ENCODE measurements at regions not wholly inside any gene's neighbourhood (a gene's known extent, or its start where the extent isn't known, plus 50 kb on each side); places are given as distances from the start of the nearest gene placed in this dataset.

DNA sequence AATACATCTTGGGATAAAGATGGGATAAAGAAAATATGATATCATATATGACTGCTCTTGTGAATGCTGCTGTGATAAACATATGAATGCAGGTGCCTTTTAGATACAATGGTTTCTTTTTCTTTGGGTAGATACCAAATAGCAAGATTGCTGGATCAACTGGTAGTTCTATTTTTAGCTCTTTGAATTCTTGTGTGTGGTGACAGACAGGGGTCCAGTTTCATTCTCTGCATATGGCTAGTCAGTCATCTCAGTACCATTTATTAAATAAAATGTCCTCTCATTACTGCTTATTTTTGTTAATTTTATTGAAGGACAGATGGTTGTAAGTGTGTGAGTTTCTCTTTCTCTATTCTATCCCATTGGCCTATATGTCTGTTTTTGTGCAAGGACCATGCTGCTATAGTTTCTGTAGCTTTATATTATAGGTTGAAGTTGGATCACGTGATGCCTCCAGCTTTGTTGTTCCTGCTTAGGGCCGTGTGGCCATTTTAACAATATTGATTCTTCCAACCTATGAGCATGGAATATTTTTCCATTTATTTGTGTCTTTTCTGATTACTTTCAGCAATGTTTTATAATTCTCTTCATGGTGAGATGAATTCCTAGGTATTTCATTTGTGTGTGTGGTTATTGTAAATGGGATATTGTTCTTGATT is 1089.8 kb upstream of the CADM2 start:
- DNase-seq (ENCODE audit: low read depth) = no peak
- TF ChIP-seq, protein P1, sequence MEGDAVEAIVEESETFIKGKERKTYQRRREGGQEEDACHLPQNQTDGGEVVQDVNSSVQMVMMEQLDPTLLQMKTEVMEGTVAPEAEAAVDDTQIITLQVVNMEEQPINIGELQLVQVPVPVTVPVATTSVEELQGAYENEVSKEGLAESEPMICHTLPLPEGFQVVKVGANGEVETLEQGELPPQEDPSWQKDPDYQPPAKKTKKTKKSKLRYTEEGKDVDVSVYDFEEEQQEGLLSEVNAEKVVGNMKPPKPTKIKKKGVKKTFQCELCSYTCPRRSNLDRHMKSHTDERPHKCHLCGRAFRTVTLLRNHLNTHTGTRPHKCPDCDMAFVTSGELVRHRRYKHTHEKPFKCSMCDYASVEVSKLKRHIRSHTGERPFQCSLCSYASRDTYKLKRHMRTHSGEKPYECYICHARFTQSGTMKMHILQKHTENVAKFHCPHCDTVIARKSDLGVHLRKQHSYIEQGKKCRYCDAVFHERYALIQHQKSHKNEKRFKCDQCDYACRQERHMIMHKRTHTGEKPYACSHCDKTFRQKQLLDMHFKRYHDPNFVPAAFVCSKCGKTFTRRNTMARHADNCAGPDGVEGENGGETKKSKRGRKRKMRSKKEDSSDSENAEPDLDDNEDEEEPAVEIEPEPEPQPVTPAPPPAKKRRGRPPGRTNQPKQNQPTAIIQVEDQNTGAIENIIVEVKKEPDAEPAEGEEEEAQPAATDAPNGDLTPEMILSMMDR (IDR thresholded peaks at IDR 0.05; ENCODE audit: low read length, missing control alignments) = no peak

GRCh38 chr3:83873550-83873949 is 1085.2 kb upstream of the CADM2 start:
- TF ChIP-seq, protein P1 (IDR thresholded peaks at IDR 0.05; ENCODE audit: low read length, missing control alignments) = no peak
- DNase-seq (ENCODE audit: low read depth) = no peak
- H3K4me3 ChIP-seq (replicated peaks; ENCODE audit: low read depth, low read length) = no peak overlapping the region

More for the DNA sequence above, 1089.8 kb upstream of the CADM2 start:
- H3K4me3 ChIP-seq (replicated peaks; ENCODE audit: low read depth, low read length) = no peak overlapping the region

- TF ChIP-seq, protein P1 (IDR thresholded peaks at IDR 0.05; ENCODE audit: low read length, missing control alignments) = no peak
- DNase-seq (ENCODE audit: low read depth) = no peak
- no peak overlapping the region for H3K4me3 ChIP-seq (replicated peaks; ENCODE audit: low read depth, low read length)
Measured at GRCh38 chr3:83877910-83878309, 1080.9 kb upstream of the CADM2 start.

GRCh38 chr3:83882701-83883100 is 1076.1 kb upstream of the CADM2 start:
- H3K4me3 ChIP-seq (replicated peaks; ENCODE audit: low read depth, low read length) = no peak overlapping the region
- TF ChIP-seq, protein P1 (IDR thresholded peaks at IDR 0.05; ENCODE audit: low read length, missing control alignments) = no peak
- no peak for DNase-seq (ENCODE audit: low read depth)

DNA sequence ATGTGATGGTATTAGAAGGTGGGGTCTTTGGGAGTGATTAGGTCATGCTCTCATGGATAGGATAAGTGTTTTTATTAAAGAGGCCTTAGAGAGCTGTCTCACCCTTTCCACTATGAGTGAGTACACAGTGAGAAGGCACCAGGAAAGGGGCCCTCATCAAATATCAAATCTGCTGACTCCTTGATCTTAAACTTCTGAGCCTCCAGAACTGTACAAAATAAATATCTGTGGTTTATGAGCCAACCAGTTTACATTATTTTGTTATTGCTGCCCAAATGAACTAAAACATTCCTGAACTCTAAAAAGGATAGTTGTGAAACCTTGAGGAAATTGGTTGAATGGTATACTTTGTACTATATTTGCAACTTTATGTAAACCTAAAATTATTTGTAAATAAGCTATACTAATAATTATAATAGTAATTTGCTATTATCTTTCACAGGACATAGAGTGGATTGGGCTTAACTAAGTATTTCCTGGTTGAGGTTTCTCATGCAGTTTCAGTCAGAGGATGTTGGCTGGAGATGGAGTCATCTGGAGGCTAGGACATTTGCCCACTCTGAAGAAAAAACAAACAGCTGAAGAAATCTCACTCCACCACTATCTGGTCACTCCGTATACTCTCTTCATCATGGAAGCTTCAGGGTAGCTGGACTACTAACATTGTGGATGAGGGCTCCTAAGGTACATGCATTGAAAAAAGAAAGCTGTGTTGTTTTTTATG is 1068.6 kb upstream of the CADM2 start:
- H3K4me3 ChIP-seq (replicated peaks; ENCODE audit: low read depth, low read length) = no peak overlapping the region
- TF ChIP-seq, protein P1 (IDR thresholded peaks at IDR 0.05; ENCODE audit: low read length, missing control alignments) = no peak
- DNase-seq (ENCODE audit: low read depth) = no peak

DNA sequence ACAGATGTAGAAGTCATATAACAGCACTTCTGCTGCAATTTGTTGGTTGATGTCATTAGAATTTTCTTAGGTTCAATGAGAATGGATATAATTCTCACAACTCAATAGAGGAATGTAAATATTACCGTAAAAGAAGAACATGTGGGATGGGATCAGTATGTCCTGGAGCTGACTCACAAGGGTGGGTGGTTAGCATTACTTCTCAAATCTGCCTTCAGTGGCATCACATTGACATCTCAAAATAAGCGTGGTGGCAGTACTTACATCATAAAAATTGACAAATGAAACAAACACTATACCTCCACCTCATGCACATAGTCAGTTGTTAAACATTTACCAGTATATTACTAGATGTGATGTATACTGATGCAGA is 1068.0 kb upstream of the CADM2 start:
- no peak for DNase-seq (ENCODE audit: low read depth)
- no peak overlapping the region for H3K4me3 ChIP-seq (replicated peaks; ENCODE audit: low read depth, low read length)
- TF ChIP-seq, protein P1 (IDR thresholded peaks at IDR 0.05; ENCODE audit: low read length, missing control alignments) = no peak

All from fibroblast of pulmonary artery (primary cell).